Spleen (tissue), 7 donors: ENCODE measurements at regions not wholly inside any gene's neighbourhood (a gene's known extent, or its start where the extent isn't known, plus 50 kb on each side); places are given as distances from the start of the nearest gene placed in this dataset.

Experiments
- CTCF ChIP-seq, 11 experiments: fragments of 200-600 bp in 7 of 11; fragments of 450-650 bp in 4 of 11; sonication (generic) in 4 of 11; IDR thresholded peaks in 8 of 11; conservative IDR thresholded peaks in 3 of 11; 1 replicate in 7 of 11; 2 replicates in 4 of 11; pipeline versions ENCODE4 v1.4.0 to v1.8.0; 2016 to 2021; ENCODE audit warnings: antibody characterized with exemption in 11 of 11, inconsistent platforms in 4 of 11, mild to moderate bottlenecking in 1 of 11
- POLR2A ChIP-seq, 3 donors: fragments of 450-650 bp; IDR thresholded peaks; one replicate each; pipeline ENCODE4 v1.5.1; 2017; ENCODE audit warnings: antibody characterized with exemption in 3 of 3, mild to moderate bottlenecking in 1 of 3
- POLR2AphosphoS5 ChIP-seq, 3 donors: sonication (generic); formaldehyde crosslinking; IDR thresholded peaks; one replicate each; pipeline ENCODE4 v1.5.1; 2017; ENCODE audit warnings: antibody characterized with exemption in 3 of 3
- donor health status: DM: no; HTN: no; CAD: no; lungs with moderate emphysema.
- donor health status: DM: no; HTN: no; CAD: no.
- donor health status: DM: no; HTN: no; CAD: no.

DNA sequence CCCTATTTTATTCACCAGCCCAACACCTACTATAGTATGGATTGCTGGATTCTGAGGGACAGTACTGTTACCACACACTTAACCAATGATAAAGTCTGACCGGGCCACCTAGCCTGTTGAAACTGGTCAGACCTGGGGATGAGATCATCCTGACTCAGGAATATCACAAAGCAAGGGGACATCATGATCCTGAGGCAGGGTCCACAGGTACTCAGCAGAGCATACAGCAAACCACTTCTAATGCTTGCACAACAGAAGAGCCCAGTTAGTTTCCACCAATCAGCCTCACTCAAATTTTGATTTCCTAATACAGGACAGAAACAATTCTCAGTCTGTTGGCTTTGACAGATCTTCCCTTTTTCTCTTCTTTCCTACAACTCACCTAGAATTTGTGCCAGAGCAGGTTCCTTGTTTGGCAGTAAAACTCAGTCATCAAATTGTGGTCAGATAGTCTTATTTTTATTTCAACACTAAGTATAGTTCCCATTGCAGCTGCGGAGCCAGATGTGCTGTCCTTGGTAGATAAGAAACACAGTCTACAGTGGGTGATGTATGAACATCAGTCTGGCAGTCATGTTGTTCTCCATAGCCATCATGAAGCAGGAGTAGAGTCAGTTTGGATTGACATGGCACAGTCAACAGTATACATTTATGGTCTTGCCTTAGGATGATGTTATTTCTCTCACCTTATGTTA lies 90.1 kb upstream of the PRR23C start:
- TF ChIP-seq CTCF (IDR thresholded peaks at IDR 0.05 in 8 of 11, conservative IDR thresholded peaks at IDR 0.05 in 3 of 11), result no peak
- TF ChIP-seq POLR2AphosphoS5 (IDR thresholded peaks at IDR 0.05), result no peak
- TF ChIP-seq POLR2A (IDR thresholded peaks at IDR 0.05), result no peak
